Tibial artery (tissue), 4 donors: ENCODE measurements at regions not wholly inside any gene's neighbourhood (a gene's known extent, or its start where the extent isn't known, plus 50 kb on each side); places are given as distances from the start of the nearest gene placed in this dataset.

Experiments used
- DNase-seq, 2 donors: peaks; one replicate each; pipeline ENCODE4 v3.0.0-alpha.2; 2019
- H3K27ac ChIP-seq, 2 donors: fragments of 200-600 bp; sonication (generic) in 1 of 2; 1 replicate in 1 of 2; 2 replicates in 1 of 2; pipeline ENCODE4 v1.5.1; 2018 to 2019; ENCODE audit warnings: mild to moderate bottlenecking in 1 of 2
- H3K27me3 ChIP-seq, 2 donors: fragments of 200-600 bp; sonication (generic) in 1 of 2; one replicate each; pipeline versions ENCODE4 v1.5.1 to v1.6.0; 2016 to 2019
- H3K36me3 ChIP-seq, 3 donors: fragments of 200-600 bp; sonication (generic) in 2 of 3; one replicate each; pipeline ENCODE4 v1.5.1; 2016 to 2019; ENCODE audit warnings: mild to moderate bottlenecking in 2 of 3
- H3K4me1 ChIP-seq, 4 donors: fragments of 200-600 bp; sonication (generic) in 2 of 4; 1 replicate in 3 of 4; 2 replicates in 1 of 4; pipeline ENCODE4 v1.5.1; 2016 to 2019
- H3K4me3 ChIP-seq, 2 donors: fragments of 200-600 bp; sonication (generic) in 1 of 2; 1 replicate in 1 of 2; 2 replicates in 1 of 2; pipeline ENCODE4 v1.5.1; 2018 to 2019; ENCODE audit warnings: mild to moderate bottlenecking in 2 of 2
- H3K9me3 ChIP-seq, 3 donors: fragments of 200-600 bp; sonication (generic) in 1 of 3; one replicate each; pipeline ENCODE4 v1.5.1; 2016 to 2019
- CTCF ChIP-seq, 2 experiments: fragments of 200-600 bp in 1 of 2; fragments of 450-650 bp in 1 of 2; IDR thresholded peaks; one replicate each; pipeline ENCODE4 v1.5.1; 2017 to 2019; ENCODE audit warnings: antibody characterized with exemption in 2 of 2, mild to moderate bottlenecking in 1 of 2, moderate library complexity in 1 of 2
- intact Hi-C: fragments of 100-400 bp; cut with DNase I; formaldehyde crosslinking; loops from one replicate; pipeline ENCODE4 v1.15.0; 2023; ENCODE audit warnings: low total_unique reads

- Histone ChIP-seq H3K27ac (no peak overlapping the region), H3K9me3 (no peaks in the 10 kb centered on the region), H3K27me3 (no peaks in the 10 kb centered on the region), H3K4me3 (no peak overlapping the region), H3K36me3 (no peaks in the 10 kb centered on the region), H3K4me1 (no peaks in the 10 kb centered on the region)
- intact Hi-C loops = no loop called here
- no peak for TF ChIP-seq CTCF (IDR thresholded peaks at IDR 0.05)
- no peak for DNase-seq
Observed at GRCh38 chr2:78546843-78547242, 478.7 kb upstream of the REG3G start.

- H3K9me3 ChIP-seq = no peaks in the 10 kb centered on the region
- H3K4me3 ChIP-seq = no peak overlapping the region
- H3K27ac ChIP-seq = no peak overlapping the region
- intact Hi-C loops = no loop called here
- no peak for DNase-seq
- H3K36me3 ChIP-seq = no peaks in the 10 kb centered on the region
- H3K4me1 ChIP-seq = no peaks in the 10 kb centered on the region
- no peaks in the 10 kb centered on the region for H3K27me3 ChIP-seq
- no peak for TF ChIP-seq CTCF (IDR thresholded peaks at IDR 0.05)
Observed at GRCh38 chr2:78549766-78550165, 475.7 kb upstream of the REG3G start.

- H3K27ac ChIP-seq = no peak overlapping the region
- no peaks in the 10 kb centered on the region for H3K27me3 ChIP-seq
- no peak overlapping the region for H3K4me3 ChIP-seq
- no peaks in the 10 kb centered on the region for H3K4me1 ChIP-seq
- no peak for TF ChIP-seq CTCF (IDR thresholded peaks at IDR 0.05)
- no peaks in the 10 kb centered on the region for H3K36me3 ChIP-seq
- intact Hi-C loops = no loop called here
- no peaks in the 10 kb centered on the region for H3K9me3 ChIP-seq
- DNase-seq = no peak
Observed at GRCh38 chr2:78553866-78554647, 471.4 kb upstream of the REG3G start.

GRCh38 chr2:78561876-78562275 is 463.6 kb upstream of the REG3G start:
- DNase-seq = no peak

GRCh38 chr2:78564666-78565065 is 460.8 kb upstream of the REG3G start:
- TF ChIP-seq CTCF (IDR thresholded peaks at IDR 0.05) = no peak
- no peaks in the 10 kb centered on the region for H3K36me3 ChIP-seq

More at GRCh38 chr2:78561876-78562275, 463.6 kb upstream of the REG3G start:
- H3K27me3 ChIP-seq = no peaks in the 10 kb centered on the region
- H3K27ac ChIP-seq = no peak overlapping the region
- H3K4me1 ChIP-seq = no peaks in the 10 kb centered on the region
- no peaks in the 10 kb centered on the region for H3K9me3 ChIP-seq
- no peak for TF ChIP-seq CTCF (IDR thresholded peaks at IDR 0.05)
- intact Hi-C loops = no loop called here
- H3K4me3 ChIP-seq = no peak overlapping the region
- no peaks in the 10 kb centered on the region for H3K36me3 ChIP-seq

More at GRCh38 chr2:78564666-78565065, 460.8 kb upstream of the REG3G start:
- intact Hi-C loops = no loop called here
- no peak for DNase-seq
- Histone ChIP-seq H3K27me3 (no peaks in the 10 kb centered on the region), H3K27ac (no peak overlapping the region), H3K4me1 (no peaks in the 10 kb centered on the region), H3K9me3 (no peaks in the 10 kb centered on the region), H3K4me3 (no peak overlapping the region)
